Activated CD8-positive, alpha-beta T cell treated with anti-CD3 and anti-CD28 coated beads for 36 hours (primary cell): ENCODE measurements at regions not wholly inside any gene's neighbourhood (a gene's known extent, or its start where the extent isn't known, plus 50 kb on each side); places are given as distances from the start of the nearest gene placed in this dataset.

ENCODE experiments used
- ATAC-seq: fragments of 200-7000 bp; cut with Tn5 transposase; one replicate; pipeline ENCODE4 v1.10.0; 2021; ENCODE audit warnings: mild to moderate bottlenecking, moderate library complexity
- CTCF ChIA-PET: fragments of 350-600 bp; sonication (Branson Sonifier 250); formaldehyde crosslinking; loops from one replicate; lab custom pipeline; 2021; ENCODE audit warnings: antibody characterized with exemption; lab: Charles Lee
- POLR2A ChIA-PET: fragments of 350-600 bp; sonication (Branson Sonifier 250); formaldehyde crosslinking; loops from one replicate; lab custom pipeline; 2021; ENCODE audit warnings: antibody characterized with exemption; lab: Charles Lee
- DNase-seq: peaks from one replicate; pipeline ENCODE4 v3.0.0-alpha.2; 2020
- H3K27ac Mint-ChIP-seq: one replicate; pipeline ENCODE4 v1.8.0; 2021; ENCODE audit warnings: mild to moderate bottlenecking, mixed read lengths
- H3K27me3 Mint-ChIP-seq: one replicate; pipeline ENCODE4 v1.8.0; 2021; ENCODE audit warnings: mixed read lengths
- H3K36me3 Mint-ChIP-seq: one replicate; pipeline ENCODE4 v1.8.0; 2021; ENCODE audit warnings: low read depth, mixed read lengths
- H3K4me1 Mint-ChIP-seq: one replicate; pipeline ENCODE4 v1.8.0; 2021; ENCODE audit warnings: low read depth, mixed read lengths
- H3K4me3 Mint-ChIP-seq: one replicate; pipeline ENCODE4 v1.8.0; 2021; ENCODE audit warnings: mild to moderate bottlenecking, moderate library complexity, mixed read lengths
- H3K9me3 Mint-ChIP-seq: one replicate; pipeline ENCODE4 v1.8.0; 2021; ENCODE audit warnings: mixed read lengths
- CTCF ChIP-seq: fragments of 200-600 bp; IDR thresholded peaks from one replicate; pipeline ENCODE4 v1.8.0; 2022; ENCODE audit warnings: antibody characterized with exemption, mild to moderate bottlenecking
- intact Hi-C: fragments of 100-400 bp; cut with micrococcal nuclease; formaldehyde crosslinking; loops from one replicate; pipeline ENCODE4 v1.10.0; 2022

GRCh38 chr21:25029580-25029979, 577.7 kb downstream of the MRPL39 start:
- ChIA-PET POLR2A (no interaction called here), CTCF (no interaction called here)
- peaks cover 1% of the 10 kb centered on the region for H3K9me3 Mint-ChIP-seq
- TF ChIP-seq CTCF = no peak
- intact Hi-C loops = no loop called here
- no peaks in the 10 kb centered on the region for H3K4me1 Mint-ChIP-seq
- no peaks in the 10 kb centered on the region for H3K27me3 Mint-ChIP-seq
- DNase-seq (no peak), ATAC-seq (no peak)
- H3K4me3 Mint-ChIP-seq = no peak overlapping the region
- no peak overlapping the region for H3K27ac Mint-ChIP-seq
- no peaks in the 10 kb centered on the region for H3K36me3 Mint-ChIP-seq

GRCh38 chr21:25025596-25025995, 581.7 kb downstream of the MRPL39 start:
- H3K4me1 Mint-ChIP-seq = no peaks in the 10 kb centered on the region
- ATAC-seq (no peak), DNase-seq (no peak)
- H3K36me3 Mint-ChIP-seq = no peaks in the 10 kb centered on the region
- no peak overlapping the region for H3K27ac Mint-ChIP-seq
- H3K9me3 Mint-ChIP-seq = peaks cover 1% of the 10 kb centered on the region
- H3K27me3 Mint-ChIP-seq = no peaks in the 10 kb centered on the region
- ChIA-PET POLR2A (no interaction called here), CTCF (no interaction called here)
- TF ChIP-seq CTCF = no peak
- intact Hi-C loops = no loop called here
- no peak overlapping the region for H3K4me3 Mint-ChIP-seq

- H3K27me3 Mint-ChIP-seq = no peaks in the 10 kb centered on the region
- POLR2A ChIA-PET = no interaction called here
- H3K27ac Mint-ChIP-seq = no peak overlapping the region
- CTCF ChIA-PET = no interaction called here
- peaks cover 4% of the 10 kb centered on the region for H3K9me3 Mint-ChIP-seq
- intact Hi-C loops = no loop called here
- DNase-seq (no peak), ATAC-seq (no peak)
- no peak overlapping the region for H3K4me3 Mint-ChIP-seq
- no peak for TF ChIP-seq CTCF
- H3K4me1 Mint-ChIP-seq = no peaks in the 10 kb centered on the region
- no peaks in the 10 kb centered on the region for H3K36me3 Mint-ChIP-seq
These were observed 582.6 kb downstream of the MRPL39 start for GRCh38 chr21:25024639-25025038.

DNA sequence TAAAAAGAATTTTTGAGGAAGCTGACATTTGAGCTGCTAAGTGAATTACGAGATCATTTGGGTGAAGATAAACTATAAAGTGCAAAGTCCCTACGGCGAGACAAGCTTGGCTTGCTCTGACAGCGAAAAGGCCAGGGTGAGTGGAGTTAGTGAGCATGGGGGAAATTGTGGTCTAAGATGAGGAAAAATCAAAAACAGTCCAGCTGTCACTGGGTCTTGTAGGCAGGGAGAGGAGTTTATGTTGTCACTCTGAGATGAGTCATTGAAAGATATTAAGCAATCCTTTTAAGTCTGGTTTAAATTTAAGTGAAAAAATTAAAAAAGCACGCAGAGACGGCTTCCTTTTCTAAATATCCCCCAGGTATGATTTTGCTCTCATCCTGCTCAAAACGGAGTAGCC, 601.9 kb downstream of the MRPL39 start:
- H3K36me3 Mint-ChIP-seq = no peaks in the 10 kb centered on the region
- no peak overlapping the region for H3K4me3 Mint-ChIP-seq
- no peak overlapping the region for H3K27ac Mint-ChIP-seq
- H3K27me3 Mint-ChIP-seq = no peaks in the 10 kb centered on the region
- no peak for DNase-seq
- no peak for ATAC-seq
- H3K9me3 Mint-ChIP-seq = peaks cover 3% of the 10 kb centered on the region
- ChIA-PET POLR2A (no interaction called here), CTCF (interaction anchor here (0.7 kb wide), 1 partner anchor 47 kb away, joined by 3 read pairs; no protein-coding TSS in a partner anchor)
- intact Hi-C loops = no loop called here
- TF ChIP-seq CTCF = no peak
- no peaks in the 10 kb centered on the region for H3K4me1 Mint-ChIP-seq

- POLR2A ChIA-PET = no interaction called here
- Mint-ChIP-seq H3K9me3 (peaks cover 3% of the 10 kb centered on the region), H3K36me3 (no peaks in the 10 kb centered on the region), H3K4me1 (no peaks in the 10 kb centered on the region), H3K27me3 (no peaks in the 10 kb centered on the region), H3K27ac (no peak overlapping the region), H3K4me3 (no peak overlapping the region)
- intact Hi-C loops = no loop called here
- ATAC-seq = no peak
- CTCF ChIA-PET = no interaction called here
- TF ChIP-seq CTCF = no peak
- DNase-seq = no peak
These were observed 604.6 kb downstream of the MRPL39 start for GRCh38 chr21:25002676-25003075.
